ENCODE measurements at regions not wholly inside any gene's neighbourhood (a gene's known extent, or its start where the extent isn't known, plus 50 kb on each side); places are given as distances from the start of the nearest gene placed in this dataset.

DNA sequence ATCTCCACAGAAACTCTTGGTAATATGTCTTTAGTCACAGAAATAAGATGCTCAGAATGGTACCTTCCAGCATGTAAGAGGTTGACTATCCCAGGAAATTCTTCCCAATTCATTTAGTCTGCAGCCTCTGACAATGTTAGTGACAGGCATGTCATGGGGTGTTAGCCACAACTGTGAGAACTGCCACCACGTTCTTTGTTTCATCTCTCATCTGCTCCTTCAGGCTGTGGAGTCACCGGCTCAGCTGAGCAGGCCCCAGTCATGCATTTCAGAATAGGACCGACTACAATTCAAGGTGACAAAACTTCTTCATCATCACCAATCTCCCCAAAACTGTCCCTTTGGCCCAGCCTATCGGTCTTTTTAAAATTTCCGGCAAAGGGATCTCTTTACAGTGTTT lies 167.5 kb downstream of the AKAIN1 start:
- ChIA-PET POLR2A (no interaction called here), CTCF (no interaction called here)
- Histone ChIP-seq H3K27ac (no peak overlapping the region), H3K4me2 (no peak overlapping the region), H3K9me3 (no peaks in the 10 kb centered on the region), H3K4me1 (no peaks in the 10 kb centered on the region), H3K4me3 (no peak overlapping the region)
- DNase-seq (ENCODE audit: low read depth in 1 of 2, low spot score in 1 of 2) (no peak), FAIRE-seq (no peak), ATAC-seq (no peak)
- 5% methylated on average over 5 of the region's 5 CpGs for WGBS (ENCODE audit: missing lambda C conversion rate)
- TF ChIP-seq EHF (CRISPR knock-in tag; IDR thresholded peaks at IDR 0.05) (no peak), HEYL (CRISPR knock-in tag; IDR thresholded peaks at IDR 0.05) (no peak), RCOR1 (IDR thresholded peaks at IDR 0.05; ENCODE audit: low read depth, low read length) (no peak), FOXS1 (CRISPR knock-in tag; IDR thresholded peaks at IDR 0.05) (no peak), RNF2 (IDR thresholded peaks at IDR 0.05; ENCODE audit: borderline replicate concordance, low read depth) (no peak), GATA3 (IDR thresholded peaks at IDR 0.05; ENCODE audit: borderline replicate concordance) (no peak), POLR2AphosphoS2 (conservative IDR thresholded peaks at IDR 0.05; ENCODE audit: low read length) (no peak), SREBF2 (IDR thresholded peaks at IDR 0.05) (no peak), ZFP36 (IDR thresholded peaks at IDR 0.05; ENCODE audit: borderline replicate concordance, partially characterized antibody) (no peak), KDM1A (IDR thresholded peaks at IDR 0.05; ENCODE audit: low read depth) (no peak)
- TF ChIP-seq, protein P1, sequence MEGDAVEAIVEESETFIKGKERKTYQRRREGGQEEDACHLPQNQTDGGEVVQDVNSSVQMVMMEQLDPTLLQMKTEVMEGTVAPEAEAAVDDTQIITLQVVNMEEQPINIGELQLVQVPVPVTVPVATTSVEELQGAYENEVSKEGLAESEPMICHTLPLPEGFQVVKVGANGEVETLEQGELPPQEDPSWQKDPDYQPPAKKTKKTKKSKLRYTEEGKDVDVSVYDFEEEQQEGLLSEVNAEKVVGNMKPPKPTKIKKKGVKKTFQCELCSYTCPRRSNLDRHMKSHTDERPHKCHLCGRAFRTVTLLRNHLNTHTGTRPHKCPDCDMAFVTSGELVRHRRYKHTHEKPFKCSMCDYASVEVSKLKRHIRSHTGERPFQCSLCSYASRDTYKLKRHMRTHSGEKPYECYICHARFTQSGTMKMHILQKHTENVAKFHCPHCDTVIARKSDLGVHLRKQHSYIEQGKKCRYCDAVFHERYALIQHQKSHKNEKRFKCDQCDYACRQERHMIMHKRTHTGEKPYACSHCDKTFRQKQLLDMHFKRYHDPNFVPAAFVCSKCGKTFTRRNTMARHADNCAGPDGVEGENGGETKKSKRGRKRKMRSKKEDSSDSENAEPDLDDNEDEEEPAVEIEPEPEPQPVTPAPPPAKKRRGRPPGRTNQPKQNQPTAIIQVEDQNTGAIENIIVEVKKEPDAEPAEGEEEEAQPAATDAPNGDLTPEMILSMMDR (IDR thresholded peaks at IDR 0.05), result no peak

DNA sequence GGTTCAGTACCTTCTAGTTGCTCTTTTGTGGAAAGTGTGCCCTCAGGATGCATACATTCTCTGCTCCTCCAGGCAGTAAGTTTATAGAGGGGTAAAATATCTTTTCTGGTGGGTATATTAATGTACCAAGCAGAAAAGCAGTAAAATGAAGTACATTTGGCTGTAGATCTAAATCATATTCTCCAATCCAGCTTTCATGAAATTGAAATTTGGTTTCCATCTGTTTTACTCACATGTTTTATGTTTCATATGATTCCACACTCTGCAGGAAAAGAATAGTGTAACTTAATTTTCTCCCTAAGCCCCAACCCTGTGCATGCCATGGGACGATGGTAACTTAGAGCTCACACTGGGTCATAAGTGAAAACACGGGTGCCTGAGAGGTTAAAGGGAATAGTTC lies 172.3 kb downstream of the AKAIN1 start:
- Histone ChIP-seq H3K4me2 (no peak overlapping the region), H3K4me3 (no peak overlapping the region), H3K4me1 (no peaks in the 10 kb centered on the region), H3K27ac (no peak overlapping the region), H3K9me3 (no peaks in the 10 kb centered on the region)
- TF ChIP-seq, protein P2, sequence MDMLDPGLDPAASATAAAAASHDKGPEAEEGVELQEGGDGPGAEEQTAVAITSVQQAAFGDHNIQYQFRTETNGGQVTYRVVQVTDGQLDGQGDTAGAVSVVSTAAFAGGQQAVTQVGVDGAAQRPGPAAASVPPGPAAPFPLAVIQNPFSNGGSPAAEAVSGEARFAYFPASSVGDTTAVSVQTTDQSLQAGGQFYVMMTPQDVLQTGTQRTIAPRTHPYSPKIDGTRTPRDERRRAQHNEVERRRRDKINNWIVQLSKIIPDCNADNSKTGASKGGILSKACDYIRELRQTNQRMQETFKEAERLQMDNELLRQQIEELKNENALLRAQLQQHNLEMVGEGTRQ (IDR thresholded peaks at IDR 0.05), result no peak
- TF ChIP-seq FOSB (CRISPR knock-in tag; IDR thresholded peaks at IDR 0.05) (no peak), RCOR1 (IDR thresholded peaks at IDR 0.05; ENCODE audit: low read depth, low read length) (no peak), MAFK (IDR thresholded peaks at IDR 0.05; ENCODE audit: partially characterized antibody) (no peak), RARB (CRISPR knock-in tag; IDR thresholded peaks at IDR 0.05) (no peak), EHF (CRISPR knock-in tag; IDR thresholded peaks at IDR 0.05) (no peak), HOXB5 (CRISPR knock-in tag; IDR thresholded peaks at IDR 0.05) (no peak), TP53 (CRISPR knock-in tag; IDR thresholded peaks at IDR 0.05) (no peak)
- TF ChIP-seq, protein P3, sequence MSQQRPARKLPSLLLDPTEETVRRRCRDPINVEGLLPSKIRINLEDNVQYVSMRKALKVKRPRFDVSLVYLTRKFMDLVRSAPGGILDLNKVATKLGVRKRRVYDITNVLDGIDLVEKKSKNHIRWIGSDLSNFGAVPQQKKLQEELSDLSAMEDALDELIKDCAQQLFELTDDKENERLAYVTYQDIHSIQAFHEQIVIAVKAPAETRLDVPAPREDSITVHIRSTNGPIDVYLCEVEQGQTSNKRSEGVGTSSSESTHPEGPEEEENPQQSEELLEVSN (IDR thresholded peaks at IDR 0.05; ENCODE audit: borderline replicate concordance, low read depth), result no peak
- 0% methylated on average over 2 of the region's 2 CpGs for WGBS (ENCODE audit: missing lambda C conversion rate)
- POLR2A ChIA-PET, result no interaction called here
- CTCF ChIA-PET, result interaction anchor here (0.7 kb wide), 1 partner anchor 23 kb away, joined by 4 read pairs; no protein-coding TSS in a partner anchor
- FAIRE-seq, result no peak
- ATAC-seq, result no peak
- DNase-seq (ENCODE audit: low read depth in 1 of 2, low spot score in 1 of 2), result no peak

- no peak overlapping the region for H3K27ac ChIP-seq
- ChIA-PET POLR2A (no interaction called here), CTCF (no interaction called here)
- DNase-seq (ENCODE audit: low read depth in 1 of 2, low spot score in 1 of 2), result no peak
- H3K4me3 ChIP-seq, result no peak overlapping the region
- TF ChIP-seq ESRRA (IDR thresholded peaks at IDR 0.05; ENCODE audit: borderline replicate concordance, low read length) (no peak), ATOH8 (CRISPR knock-in tag; IDR thresholded peaks at IDR 0.05; ENCODE audit: low read depth) (no peak)
- H3K4me2 ChIP-seq, result no peak overlapping the region
- no peak for ATAC-seq
- FAIRE-seq, result no peak
- no peaks in the 10 kb centered on the region for H3K4me1 ChIP-seq
- no peaks in the 10 kb centered on the region for H3K9me3 ChIP-seq
Measured at GRCh38 chr18:5021558-5021957, 175.5 kb downstream of the AKAIN1 start.

All from A549 (cell line).